MCF 10A (cell line): ENCODE measurements at regions not wholly inside any gene's neighbourhood (a gene's known extent, or its start where the extent isn't known, plus 50 kb on each side); places are given as distances from the start of the nearest gene placed in this dataset.

Experiments used
- BruUV-seq: library from RNA; stranded (reverse); fragments of 400-500 nt; replicated peaks from 2 replicates; lab custom pipeline; 2021; lab: Mats Ljungman, UMichigan
- CTCF ChIA-PET: fragments of 300-600 bp; sonication (Branson Sonifier 250); formaldehyde crosslinking; extraction: SDS; loops from one replicate; lab custom pipeline; 2021; ENCODE audit warnings: antibody characterized with exemption, inconsistent platforms; lab: Yijun Ruan, JAX
- POLR2A ChIA-PET: fragments of 300-600, 350-650 bp; sonication (Branson Sonifier 250); formaldehyde crosslinking; extraction: SDS; loops from one replicate; lab custom pipeline; 2020; ENCODE audit warnings: antibody characterized with exemption, inconsistent platforms; lab: Yijun Ruan, JAX
- DNase-seq: peaks from one replicate; pipeline ENCODE4 v3.0.0-alpha.2; 2018; ENCODE audit not compliant: unreplicated experiment
- H3K27ac Mint-ChIP-seq: one replicate; pipeline ENCODE4 v1.8.0; 2022; ENCODE audit warnings: mild to moderate bottlenecking, low read depth, mixed read lengths; ENCODE audit not compliant: unreplicated experiment
- H3K27me3 Mint-ChIP-seq: one replicate; pipeline ENCODE4 v1.8.0; 2022; ENCODE audit warnings: mixed read lengths; ENCODE audit not compliant: insufficient read depth, unreplicated experiment
- H3K36me3 Mint-ChIP-seq: one replicate; pipeline ENCODE4 v1.8.0; 2022; ENCODE audit warnings: mild to moderate bottlenecking, moderate library complexity, mixed read lengths; ENCODE audit not compliant: insufficient read depth, unreplicated experiment
- H3K4me1 Mint-ChIP-seq: one replicate; pipeline ENCODE4 v1.8.0; 2022; ENCODE audit warnings: mixed read lengths; ENCODE audit not compliant: insufficient read depth, unreplicated experiment
- H3K4me3 Mint-ChIP-seq: one replicate; pipeline ENCODE4 v1.8.0; 2022; ENCODE audit warnings: mild to moderate bottlenecking, moderate library complexity, mixed read lengths; ENCODE audit not compliant: unreplicated experiment
- H3K9me3 Mint-ChIP-seq: one replicate; pipeline ENCODE4 v1.8.0; 2022; ENCODE audit warnings: mixed read lengths; ENCODE audit not compliant: unreplicated experiment
- CTCF ChIP-seq: fragments of 200-600 bp; IDR thresholded peaks from one replicate; pipeline ENCODE4 v1.8.0; 2022; ENCODE audit warnings: antibody characterized with exemption, mild to moderate bottlenecking; ENCODE audit not compliant: unreplicated experiment
- intact Hi-C: fragments of 100-400 bp; cut with micrococcal nuclease; formaldehyde crosslinking; loops from 2 replicates; pipeline ENCODE4 v1.14.1; 2022

- ChIA-PET POLR2A (no interaction called here), CTCF (no interaction called here)
- Mint-ChIP-seq H3K27me3 (no peaks in the 10 kb centered on the region), H3K36me3 (no peaks in the 10 kb centered on the region), H3K4me1 (no peaks in the 10 kb centered on the region), H3K27ac (no peak overlapping the region), H3K9me3 (peaks cover 45% of the 10 kb centered on the region), H3K4me3 (no peak overlapping the region)
- DNase-seq, result no peak
- no peak for TF ChIP-seq CTCF
- intact Hi-C loops, result no loop called here
- BruUV-seq, result no TSS peak
These were observed 134.8 kb upstream of the SLC24A3 start for GRCh38 chr20:19077370-19078220.

- H3K27ac Mint-ChIP-seq, result no peak overlapping the region
- peaks cover 45% of the 10 kb centered on the region for H3K9me3 Mint-ChIP-seq
- BruUV-seq, result no TSS peak
- H3K4me1 Mint-ChIP-seq, result no peaks in the 10 kb centered on the region
- DNase-seq, result no peak
- no peak overlapping the region for H3K4me3 Mint-ChIP-seq
- H3K27me3 Mint-ChIP-seq, result no peaks in the 10 kb centered on the region
- TF ChIP-seq CTCF, result no peak
- intact Hi-C loops, result no loop called here
- POLR2A ChIA-PET, result no interaction called here
- H3K36me3 Mint-ChIP-seq, result no peaks in the 10 kb centered on the region
- CTCF ChIA-PET, result no interaction called here
These were observed 133.7 kb upstream of the SLC24A3 start for GRCh38 chr20:19078448-19079373.

GRCh38 chr20:19079536-19080299 lies 132.7 kb upstream of the SLC24A3 start:
- BruUV-seq, result no TSS peak

More at GRCh38 chr20:19079536-19080299, 132.7 kb upstream of the SLC24A3 start:
- ChIA-PET POLR2A (interaction anchor here (0.5 kb wide), 1 partner anchor 1234 kb away, joined by 4 read pairs; no protein-coding TSS in a partner anchor), CTCF (interaction anchor here (0.6 kb wide), 1 partner anchor 1814 kb away, joined by 3 read pairs; no protein-coding TSS in a partner anchor)
- intact Hi-C loops, result no loop called here
- Mint-ChIP-seq H3K4me3 (no peak overlapping the region), H3K36me3 (no peaks in the 10 kb centered on the region), H3K4me1 (no peaks in the 10 kb centered on the region), H3K9me3 (peaks cover 40% of the 10 kb centered on the region), H3K27me3 (no peaks in the 10 kb centered on the region), H3K27ac (no peak overlapping the region)
- peak; percentile 82 for DNase-seq
- TF ChIP-seq CTCF, result no peak
